Prostate gland (tissue), 2 donors: ENCODE measurements at regions not wholly inside any gene's neighbourhood (a gene's known extent, or its start where the extent isn't known, plus 50 kb on each side); places are given as distances from the start of the nearest gene placed in this dataset.

Experiments
- DNase-seq: peaks from one replicate; pipeline ENCODE4 v3.0.0-alpha.2; 2019; ENCODE audit warnings: low spot score
- H3K27ac ChIP-seq, 2 donors: fragments of 200-600 bp; sonication (generic); 2 replicates each; pipeline ENCODE4 v1.5.1; 2017 to 2019
- H3K27me3 ChIP-seq: fragments of 200-600 bp; sonication (generic); replicated peaks from 2 replicates; pipeline ENCODE4 v1.5.1; 2019; ENCODE audit not compliant: insufficient read depth
- H3K36me3 ChIP-seq, 2 donors: fragments of 200-600 bp; sonication (generic); 1 replicate in 1 of 2; 2 replicates in 1 of 2; pipeline versions ENCODE4 v1.5.1 to v1.8.1; 2017 to 2019
- H3K4me1 ChIP-seq: fragments of 200-600 bp; sonication (generic); replicated peaks from 2 replicates; pipeline ENCODE4 v1.5.1; 2019
- H3K4me3 ChIP-seq, 2 donors: fragments of 200-600 bp; sonication (generic); 2 replicates each; pipeline ENCODE4 v1.5.1; 2017 to 2019
- H3K9me3 ChIP-seq: fragments of 200-600 bp; sonication (generic); 2 replicates; pipeline ENCODE4 v1.5.1; 2017
- POLR2A ChIP-seq: fragments of 450-650 bp; IDR thresholded peaks from one replicate; pipeline ENCODE4 v1.6.1; 2016; ENCODE audit warnings: antibody characterized with exemption, mild to moderate bottlenecking
- POLR2AphosphoS5 ChIP-seq: sonication (generic); formaldehyde crosslinking; IDR thresholded peaks from one replicate; pipeline ENCODE4 v1.6.1; 2017; ENCODE audit warnings: antibody characterized with exemption
- WGBS: methylation state at CpG from one replicate; pipeline ENCODE4 v1.1.5; 2018; 5-methylcytosine and 5-hydroxymethylcytosine counted together
- intact Hi-C: fragments of 100-400 bp; cut with DNase I; formaldehyde crosslinking; loops from one replicate; pipeline ENCODE4 v1.14.2; 2022
- TF ChIP-seq, protein P1 (sequence below), 4 experiments: fragments of 200-600 bp in 2 of 4; fragments of 450-650 bp in 2 of 4; sonication (generic) in 2 of 4; IDR thresholded peaks; 1 replicate in 3 of 4; 2 replicates in 1 of 4; pipeline ENCODE4 v1.5.1; 2016 to 2019; ENCODE audit warnings: antibody characterized with exemption in 4 of 4, mild to moderate bottlenecking in 2 of 4, moderate library complexity in 2 of 4

DNA sequence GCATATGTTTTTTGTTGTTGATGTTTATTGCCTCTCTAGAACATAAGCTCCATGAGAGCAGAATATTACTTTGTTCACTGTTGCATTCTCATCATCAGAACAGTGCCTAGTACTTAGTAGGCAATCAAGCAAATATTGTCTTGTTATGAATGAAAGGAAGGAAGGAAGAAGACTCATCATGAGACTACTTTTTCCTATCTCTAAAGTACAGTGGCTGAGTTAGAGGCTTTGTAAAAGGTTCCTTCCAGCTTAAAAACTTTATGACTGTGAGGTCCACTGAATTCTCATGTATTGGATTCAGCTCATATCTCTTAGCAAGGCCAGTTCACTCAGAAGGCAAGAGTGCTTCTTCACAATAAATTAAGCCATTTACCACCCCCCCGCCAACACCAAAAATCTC is 171.8 kb upstream of the NR3C1 start:
- WGBS: 97% methylated on average over 1 of the region's 1 CpG
- intact Hi-C loops: no loop called here
- H3K27me3 ChIP-seq: no peaks in the 10 kb centered on the region
- H3K4me1 ChIP-seq: no peaks in the 10 kb centered on the region
- no peak for DNase-seq
- H3K27ac ChIP-seq: no peak overlapping the region
- H3K36me3 ChIP-seq: no peaks in the 10 kb centered on the region
- no peak overlapping the region for H3K4me3 ChIP-seq
- H3K9me3 ChIP-seq: no peaks in the 10 kb centered on the region
- TF ChIP-seq, protein P1, sequence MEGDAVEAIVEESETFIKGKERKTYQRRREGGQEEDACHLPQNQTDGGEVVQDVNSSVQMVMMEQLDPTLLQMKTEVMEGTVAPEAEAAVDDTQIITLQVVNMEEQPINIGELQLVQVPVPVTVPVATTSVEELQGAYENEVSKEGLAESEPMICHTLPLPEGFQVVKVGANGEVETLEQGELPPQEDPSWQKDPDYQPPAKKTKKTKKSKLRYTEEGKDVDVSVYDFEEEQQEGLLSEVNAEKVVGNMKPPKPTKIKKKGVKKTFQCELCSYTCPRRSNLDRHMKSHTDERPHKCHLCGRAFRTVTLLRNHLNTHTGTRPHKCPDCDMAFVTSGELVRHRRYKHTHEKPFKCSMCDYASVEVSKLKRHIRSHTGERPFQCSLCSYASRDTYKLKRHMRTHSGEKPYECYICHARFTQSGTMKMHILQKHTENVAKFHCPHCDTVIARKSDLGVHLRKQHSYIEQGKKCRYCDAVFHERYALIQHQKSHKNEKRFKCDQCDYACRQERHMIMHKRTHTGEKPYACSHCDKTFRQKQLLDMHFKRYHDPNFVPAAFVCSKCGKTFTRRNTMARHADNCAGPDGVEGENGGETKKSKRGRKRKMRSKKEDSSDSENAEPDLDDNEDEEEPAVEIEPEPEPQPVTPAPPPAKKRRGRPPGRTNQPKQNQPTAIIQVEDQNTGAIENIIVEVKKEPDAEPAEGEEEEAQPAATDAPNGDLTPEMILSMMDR (IDR thresholded peaks at IDR 0.05): no peak
- no peak for TF ChIP-seq POLR2AphosphoS5
- TF ChIP-seq POLR2A: no peak

DNA sequence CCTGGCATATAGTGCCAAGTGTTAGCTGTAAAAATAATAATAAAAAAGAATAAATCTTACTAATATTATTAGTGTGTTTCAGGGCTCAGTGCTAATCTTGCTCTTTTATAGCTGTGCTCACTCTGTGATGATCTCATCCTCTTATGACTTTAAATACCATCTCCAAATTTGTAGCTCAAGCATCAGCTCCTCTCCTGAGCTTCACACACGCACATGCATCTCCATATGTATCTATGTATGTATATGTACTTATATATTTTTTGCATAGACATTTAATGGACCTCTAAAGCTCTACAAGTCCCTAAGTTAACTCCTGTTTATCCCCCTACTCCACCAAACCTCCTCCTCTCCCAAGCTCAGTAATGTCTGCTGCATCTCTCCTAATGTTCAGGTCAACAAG is 170.8 kb upstream of the NR3C1 start:
- H3K4me3 ChIP-seq: no peak overlapping the region
- no peaks in the 10 kb centered on the region for H3K9me3 ChIP-seq
- TF ChIP-seq POLR2AphosphoS5: no peak
- TF ChIP-seq POLR2A: no peak
- TF ChIP-seq, protein P1 (IDR thresholded peaks at IDR 0.05): no peak
- intact Hi-C loops: no loop called here
- DNase-seq: no peak
- H3K4me1 ChIP-seq: no peaks in the 10 kb centered on the region
- no peaks in the 10 kb centered on the region for H3K36me3 ChIP-seq
- WGBS: 75% methylated on average over 1 of the region's 1 CpG
- H3K27ac ChIP-seq: no peak overlapping the region
- no peaks in the 10 kb centered on the region for H3K27me3 ChIP-seq

DNA sequence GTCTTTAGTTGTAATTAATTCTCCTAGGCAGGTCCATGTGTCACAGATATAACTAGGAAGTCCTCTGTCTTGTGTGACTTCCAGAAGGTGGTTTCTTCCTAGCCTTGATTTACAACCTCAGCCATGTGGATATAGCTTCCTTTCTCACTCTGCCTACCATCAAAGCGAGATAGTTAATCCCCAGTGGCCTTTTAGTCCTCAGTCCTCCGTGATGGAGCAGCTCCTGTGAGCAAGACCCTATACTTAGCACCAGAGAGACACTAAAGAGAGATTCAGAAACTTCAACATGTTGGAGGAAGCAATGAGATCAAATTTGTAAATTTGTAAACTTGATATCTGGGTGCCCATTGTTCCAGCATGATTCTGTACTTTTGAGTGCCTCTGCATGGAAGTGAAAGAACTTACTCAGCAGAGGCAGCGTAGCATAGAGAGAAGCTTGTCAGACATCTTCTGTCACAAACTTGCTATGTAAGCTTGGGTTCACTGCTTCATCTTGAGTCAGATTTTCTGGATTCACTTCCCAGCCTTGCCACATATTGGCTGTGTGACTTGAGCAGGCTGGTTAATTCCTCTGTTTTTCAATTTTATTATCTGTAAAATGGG is 170.2 kb upstream of the NR3C1 start:
- H3K27ac ChIP-seq: no peak overlapping the region
- no peak overlapping the region for H3K4me3 ChIP-seq
- TF ChIP-seq POLR2A (no peak), POLR2AphosphoS5 (no peak)
- TF ChIP-seq, protein P1 (IDR thresholded peaks at IDR 0.05): no peak
- no peaks in the 10 kb centered on the region for H3K9me3 ChIP-seq
- no peaks in the 10 kb centered on the region for H3K4me1 ChIP-seq
- H3K27me3 ChIP-seq: no peaks in the 10 kb centered on the region
- no peak for DNase-seq
- intact Hi-C loops: no loop called here
- no peaks in the 10 kb centered on the region for H3K36me3 ChIP-seq
- 83% methylated on average over 3 of the region's 3 CpGs for WGBS

DNA sequence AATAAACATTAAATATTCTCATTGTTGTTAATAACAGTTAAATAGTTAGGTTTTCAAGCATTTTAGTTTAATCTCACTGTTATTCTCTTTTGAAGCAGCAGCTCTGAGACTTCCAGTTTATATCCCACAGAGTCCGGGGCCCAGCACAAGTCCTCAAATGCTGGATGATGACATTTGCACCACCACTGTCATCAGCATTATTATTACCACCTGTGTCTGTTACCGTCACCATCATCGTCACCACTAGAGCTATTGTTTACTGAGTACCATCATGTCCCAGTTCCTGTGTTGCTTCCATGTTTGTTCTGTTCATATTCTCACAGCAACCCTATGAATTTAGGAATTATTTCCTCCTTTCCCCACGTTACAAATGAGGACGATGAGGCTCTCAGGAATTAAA is 169.2 kb upstream of the NR3C1 start:
- Histone ChIP-seq H3K4me3 (no peak overlapping the region), H3K27me3 (no peaks in the 10 kb centered on the region), H3K4me1 (no peaks in the 10 kb centered on the region), H3K9me3 (no peaks in the 10 kb centered on the region), H3K36me3 (no peaks in the 10 kb centered on the region), H3K27ac (no peak overlapping the region)
- intact Hi-C loops: no loop called here
- TF ChIP-seq POLR2AphosphoS5 (no peak), POLR2A (no peak)
- TF ChIP-seq, protein P1 (IDR thresholded peaks at IDR 0.05): no peak
- no peak for DNase-seq
- WGBS: 72% methylated on average over 5 of the region's 5 CpGs
